Astrocyte of the spinal cord (primary cell): ENCODE measurements at regions not wholly inside any gene's neighbourhood (a gene's known extent, or its start where the extent isn't known, plus 50 kb on each side); places are given as distances from the start of the nearest gene placed in this dataset.

Experiments
- DNase-seq: peaks from one replicate; pipeline ENCODE4 v3.0.0; 2011; ENCODE audit warnings: low read depth, low spot score
- H3K4me3 ChIP-seq: 2 replicates; pipeline ENCODE4 v1.5.1; 2011; ENCODE audit warnings: low read depth, mild to moderate bottlenecking, low read length, moderate library complexity
- in situ Hi-C: cut with HindIII; loops from 2 replicates; pipeline ENCODE4 v1.10.0; 2017; ENCODE audit warnings: low sequenced_read_pairs
- TF ChIP-seq, protein P1 (sequence below): IDR thresholded peaks from 2 replicates; pipeline ENCODE4 v1.5.1; 2012; ENCODE audit warnings: low read depth, mild to moderate bottlenecking, low read length, inconsistent platforms

DNA sequence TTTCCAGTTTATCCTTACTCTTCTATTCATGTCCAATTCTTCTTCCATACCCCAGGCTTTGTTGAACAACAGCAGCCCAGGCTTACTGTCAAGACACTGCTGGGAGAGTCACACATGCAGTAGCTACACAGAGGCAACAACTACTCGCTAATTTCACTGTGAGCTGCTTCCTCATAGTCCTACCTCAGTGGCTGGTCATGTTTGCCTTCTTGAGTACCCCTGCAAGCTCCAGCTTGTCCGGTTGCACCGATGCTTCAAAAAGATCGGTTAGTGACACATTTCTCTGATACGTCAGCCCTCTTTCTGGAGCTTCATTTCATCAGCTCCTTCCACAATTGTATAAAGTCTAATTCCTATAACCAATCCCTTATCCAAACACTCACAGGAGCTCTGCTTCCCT, 246.7 kb upstream of the NFIA start:
- DNase-seq, result no peak
- in situ Hi-C loops, result no loop called here
- no peak overlapping the region for H3K4me3 ChIP-seq

DNA sequence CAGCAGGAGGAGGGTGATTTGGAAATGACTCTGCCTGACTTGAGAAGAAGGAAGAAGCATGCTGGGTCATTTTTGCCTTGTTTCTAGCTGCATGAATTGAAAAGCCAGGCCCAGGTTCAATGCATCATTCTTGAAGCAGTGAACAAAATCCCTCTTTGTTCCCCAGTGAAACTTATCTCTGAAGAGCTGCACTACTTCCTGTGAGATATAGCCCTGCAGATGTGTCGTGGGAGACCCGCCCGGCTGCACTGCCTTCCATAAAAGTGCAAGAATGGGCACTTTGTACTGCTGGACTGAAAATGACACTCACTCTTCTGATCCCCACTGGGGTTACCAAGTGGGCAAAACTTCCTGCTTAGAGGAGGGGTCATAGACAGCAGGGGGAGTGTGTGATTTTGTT, 249.2 kb upstream of the NFIA start:
- in situ Hi-C loops, result no loop called here
- no peak for DNase-seq
- TF ChIP-seq, protein P1, sequence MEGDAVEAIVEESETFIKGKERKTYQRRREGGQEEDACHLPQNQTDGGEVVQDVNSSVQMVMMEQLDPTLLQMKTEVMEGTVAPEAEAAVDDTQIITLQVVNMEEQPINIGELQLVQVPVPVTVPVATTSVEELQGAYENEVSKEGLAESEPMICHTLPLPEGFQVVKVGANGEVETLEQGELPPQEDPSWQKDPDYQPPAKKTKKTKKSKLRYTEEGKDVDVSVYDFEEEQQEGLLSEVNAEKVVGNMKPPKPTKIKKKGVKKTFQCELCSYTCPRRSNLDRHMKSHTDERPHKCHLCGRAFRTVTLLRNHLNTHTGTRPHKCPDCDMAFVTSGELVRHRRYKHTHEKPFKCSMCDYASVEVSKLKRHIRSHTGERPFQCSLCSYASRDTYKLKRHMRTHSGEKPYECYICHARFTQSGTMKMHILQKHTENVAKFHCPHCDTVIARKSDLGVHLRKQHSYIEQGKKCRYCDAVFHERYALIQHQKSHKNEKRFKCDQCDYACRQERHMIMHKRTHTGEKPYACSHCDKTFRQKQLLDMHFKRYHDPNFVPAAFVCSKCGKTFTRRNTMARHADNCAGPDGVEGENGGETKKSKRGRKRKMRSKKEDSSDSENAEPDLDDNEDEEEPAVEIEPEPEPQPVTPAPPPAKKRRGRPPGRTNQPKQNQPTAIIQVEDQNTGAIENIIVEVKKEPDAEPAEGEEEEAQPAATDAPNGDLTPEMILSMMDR, result no peak
- H3K4me3 ChIP-seq, result no peak overlapping the region

More for the DNA sequence above, 246.7 kb upstream of the NFIA start:
- TF ChIP-seq, protein P1, result no peak

- in situ Hi-C loops, result no loop called here
- TF ChIP-seq, protein P1, result no peak
- H3K4me3 ChIP-seq, result no peak overlapping the region
- no peak for DNase-seq
Observed at GRCh38 chr1:60832367-60832766, 250.0 kb upstream of the NFIA start.

DNA sequence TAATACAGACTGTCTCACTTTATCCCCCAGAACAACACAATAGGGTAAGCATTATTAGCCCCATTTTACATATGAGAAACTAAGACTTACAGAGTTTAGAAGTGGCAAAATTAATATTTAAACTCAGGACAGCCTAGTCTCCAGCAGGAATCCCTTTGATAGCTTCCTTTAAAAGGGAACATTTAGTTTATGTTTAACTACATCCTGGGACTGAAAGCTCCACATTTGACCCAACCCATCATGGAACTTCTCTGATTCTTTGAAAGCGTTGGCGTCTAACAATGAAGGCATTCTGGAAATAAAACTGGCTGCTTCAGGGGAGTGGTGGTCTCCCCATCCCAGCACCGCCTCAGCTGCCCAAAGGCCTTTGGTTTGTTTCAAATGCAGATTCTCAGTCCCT, 250.6 kb upstream of the NFIA start:
- TF ChIP-seq, protein P1, result no peak
- no peak overlapping the region for H3K4me3 ChIP-seq
- in situ Hi-C loops, result no loop called here
- DNase-seq, result no peak

DNA sequence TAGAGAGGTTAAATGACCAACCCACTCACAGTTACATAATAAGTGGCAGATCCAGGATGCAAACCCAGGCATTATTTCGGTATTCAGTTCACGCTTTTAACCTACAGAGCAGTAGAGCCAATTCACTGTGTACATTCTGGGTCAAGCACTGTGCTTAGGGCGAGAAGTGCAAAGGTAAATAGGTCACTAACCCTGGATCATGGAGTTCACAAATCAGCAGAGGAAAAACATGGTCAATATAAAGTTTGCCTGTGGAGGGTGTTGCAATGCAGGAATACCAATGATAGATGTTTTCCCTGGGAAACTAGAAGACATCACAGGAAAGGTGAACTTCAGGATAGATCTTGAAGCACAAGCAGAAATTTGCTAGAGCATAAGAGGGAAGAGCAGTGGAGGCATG, 253.4 kb upstream of the NFIA start:
- H3K4me3 ChIP-seq, result no peak overlapping the region
- no peak for DNase-seq
- in situ Hi-C loops, result no loop called here
- TF ChIP-seq, protein P1, result no peak

GRCh38 chr1:60826320-60827094, 255.9 kb upstream of the NFIA start:
- no peak for DNase-seq
- TF ChIP-seq, protein P1, result no peak
- in situ Hi-C loops, result no loop called here
- no peak overlapping the region for H3K4me3 ChIP-seq
